H4 (cell line): ENCODE measurements at regions not wholly inside any gene's neighbourhood (a gene's known extent, or its start where the extent isn't known, plus 50 kb on each side); places are given as distances from the start of the nearest gene placed in this dataset.
"Not testable (repeated sequence)": the region's sequence is repeated elsewhere in the genome, so short reads cannot be mapped to it uniquely, and the experiment has no call there.

Experiments used
- DNase-seq: peaks from one replicate; pipeline ENCODE4 v3.0.0-alpha.2; 2015; ENCODE audit warnings: low spot score

DNA sequence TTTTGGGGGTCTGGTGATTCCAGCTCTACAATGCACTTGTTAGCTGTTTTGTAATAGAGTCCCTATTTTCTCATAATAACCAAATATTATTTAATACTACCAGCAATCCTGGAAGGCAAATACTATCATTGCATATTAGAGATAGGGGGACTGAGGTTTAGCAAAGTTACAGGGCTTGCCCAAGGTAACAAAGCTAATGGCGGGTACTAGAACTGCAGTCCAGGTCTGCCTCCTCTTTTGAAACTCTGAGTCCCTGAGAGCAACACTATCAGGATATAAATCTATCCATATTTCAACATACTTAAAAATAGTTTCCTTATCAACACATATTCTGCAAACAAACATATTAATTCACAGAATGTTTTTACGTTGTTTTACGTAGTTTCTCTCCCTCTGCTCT lies 235.5 kb upstream of the ACVR2A start:
- no peak for DNase-seq

DNA sequence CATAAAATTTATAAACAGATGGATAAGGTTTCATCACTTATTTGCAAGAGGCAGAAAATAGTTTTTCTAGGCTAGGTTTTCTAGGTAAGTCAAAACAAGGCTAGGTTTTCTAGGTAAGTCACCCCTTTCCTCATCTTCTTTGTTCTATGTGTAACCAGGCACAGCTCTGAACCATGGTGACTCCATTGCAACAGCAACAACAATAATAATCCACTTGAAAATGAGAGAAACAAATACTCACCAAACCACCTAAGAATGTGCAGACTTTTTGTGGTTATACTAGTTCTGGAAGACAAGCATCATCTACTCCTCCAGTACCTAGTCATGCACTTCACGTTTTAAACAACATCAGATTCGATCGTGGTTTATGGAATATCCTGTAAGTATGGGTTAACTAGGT lies 237.4 kb upstream of the ACVR2A start:
- no peak for DNase-seq

DNA sequence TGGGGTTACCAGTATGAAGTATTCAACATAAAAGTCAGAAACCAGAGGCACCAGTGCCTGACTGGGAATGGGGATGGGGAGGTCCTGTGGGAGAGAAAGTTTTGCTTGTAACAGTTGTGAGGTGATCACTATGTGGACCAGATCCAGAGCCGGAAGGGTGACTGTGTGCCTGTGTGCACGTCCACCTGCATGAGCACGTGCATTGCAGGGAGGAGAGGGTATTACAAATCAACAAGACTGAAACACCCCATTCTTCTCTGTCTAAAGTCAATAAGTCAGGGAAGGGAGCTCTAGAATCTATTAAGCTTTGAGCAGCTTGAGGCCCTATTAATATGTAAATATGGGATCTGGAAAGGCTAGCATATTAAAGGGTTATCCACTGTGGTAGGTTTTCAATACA lies 241.0 kb upstream of the ACVR2A start:
- DNase-seq, result no peak

DNA sequence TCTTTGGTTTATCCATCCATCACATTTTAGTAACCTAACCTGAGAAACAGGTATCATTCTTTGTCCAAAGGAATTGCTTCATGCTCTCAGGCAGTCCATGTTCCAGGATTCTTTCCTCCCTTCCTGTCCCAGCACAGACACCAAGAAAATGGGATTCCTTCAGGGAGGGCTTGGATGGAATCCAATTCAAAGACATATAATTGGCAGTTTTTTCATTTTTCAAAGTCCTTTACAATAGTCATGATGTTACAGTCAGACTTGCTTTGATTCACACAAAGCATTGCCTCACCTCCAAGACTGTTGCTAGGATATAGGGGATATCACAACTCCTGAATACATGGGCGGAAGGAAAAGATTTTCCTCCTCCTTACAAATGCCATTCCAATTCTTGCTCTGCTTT lies 241.4 kb upstream of the ACVR2A start:
- DNase-seq, result no peak

DNA sequence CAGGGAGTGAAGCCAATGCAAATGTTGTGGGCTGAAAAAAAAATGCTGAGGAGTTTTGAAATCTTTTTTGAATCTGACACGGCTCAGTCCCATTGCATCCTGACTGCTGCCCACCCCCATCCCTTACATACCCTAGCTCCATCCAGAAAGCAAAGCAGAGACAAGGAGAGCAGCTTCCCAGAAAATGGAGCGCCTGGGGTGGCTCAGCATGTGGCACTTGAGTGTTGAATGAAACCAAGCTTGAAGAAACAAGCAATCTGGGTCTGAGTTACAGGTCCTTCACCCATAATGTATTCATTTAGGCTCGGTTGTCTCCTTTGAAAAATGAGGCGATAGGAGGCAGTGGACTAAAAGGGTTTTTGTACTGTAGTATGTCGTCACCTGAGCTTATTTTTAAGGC lies 244.2 kb upstream of the ACVR2A start:
- DNase-seq, result no peak

DNA sequence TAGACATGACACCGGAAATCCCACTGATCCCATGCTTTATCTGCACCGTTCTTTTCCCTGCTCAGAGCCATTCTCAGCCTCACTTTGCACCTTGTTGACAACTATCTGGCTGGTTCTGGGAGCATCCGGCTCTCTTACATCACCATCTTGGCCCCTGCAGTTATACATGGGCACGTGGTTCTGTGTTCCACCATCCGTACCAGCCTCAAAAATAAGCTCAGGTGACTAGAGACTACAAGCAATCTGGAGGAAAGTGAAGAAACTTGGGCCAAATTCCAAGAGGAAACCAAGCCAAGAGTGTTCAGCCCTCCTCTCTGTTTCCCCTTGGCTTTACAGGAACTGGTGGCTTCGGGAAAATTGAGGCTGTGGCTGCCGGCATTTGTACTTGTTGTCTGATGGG lies 244.6 kb upstream of the ACVR2A start:
- no peak for DNase-seq

DNA sequence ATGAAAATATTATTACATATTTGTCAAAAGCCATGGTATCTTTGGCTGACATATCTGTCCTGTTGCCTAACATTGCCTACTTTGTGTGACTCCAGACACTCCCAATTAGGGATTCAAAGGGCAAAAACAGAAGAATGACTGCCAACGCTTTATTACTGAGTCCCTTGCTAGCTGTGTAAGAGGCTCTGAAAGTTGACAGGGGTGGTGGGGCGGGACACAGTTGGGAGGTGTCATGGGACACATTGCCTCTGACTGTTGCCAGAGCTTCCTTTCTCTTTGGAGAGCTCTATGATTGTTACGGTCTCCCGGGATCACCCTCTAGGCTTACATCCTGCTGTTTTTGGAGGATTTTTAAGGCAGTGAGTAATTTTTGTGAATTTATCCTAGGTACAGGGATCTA lies 249.6 kb upstream of the ACVR2A start:
- no peak for DNase-seq

DNA sequence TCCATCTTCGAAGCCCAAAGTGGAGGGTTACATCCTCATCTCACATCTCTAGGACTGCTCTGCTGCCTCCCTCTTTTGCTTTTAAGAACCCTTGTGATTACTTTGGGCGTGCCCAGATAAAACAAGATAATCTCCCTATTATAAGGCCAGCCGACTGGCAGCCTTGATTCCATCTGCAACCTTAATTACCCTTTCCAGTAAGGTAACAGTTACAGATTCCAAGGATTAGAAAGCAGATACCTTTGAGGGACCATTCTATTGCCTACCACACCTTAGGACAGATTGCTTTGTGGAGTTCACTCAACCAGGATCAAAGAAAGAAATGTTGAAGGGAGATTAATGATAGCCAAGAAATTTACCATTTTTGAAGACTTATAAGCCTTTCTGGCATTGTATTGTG lies 250.8 kb upstream of the ACVR2A start:
- no peak for DNase-seq

DNA sequence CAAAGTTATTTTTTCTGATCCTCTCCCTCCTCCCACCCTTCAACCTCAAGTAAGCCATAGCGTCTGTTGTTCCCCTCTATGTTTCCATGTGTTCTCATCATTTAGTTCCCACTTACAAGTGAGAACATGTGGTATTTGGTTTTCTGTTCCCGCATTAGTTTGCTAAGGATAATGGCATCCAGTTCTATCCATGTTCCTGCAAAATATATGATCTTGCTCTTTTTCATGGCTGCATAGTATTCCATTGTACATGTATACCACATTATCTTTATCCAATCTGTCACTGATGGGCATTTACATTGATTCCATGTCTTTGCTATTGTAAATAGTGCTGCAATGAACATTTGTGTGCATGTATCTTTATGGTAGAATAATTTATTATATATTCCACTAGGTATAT lies 252.0 kb upstream of the ACVR2A start:
- not testable (repeated sequence) for DNase-seq

DNA sequence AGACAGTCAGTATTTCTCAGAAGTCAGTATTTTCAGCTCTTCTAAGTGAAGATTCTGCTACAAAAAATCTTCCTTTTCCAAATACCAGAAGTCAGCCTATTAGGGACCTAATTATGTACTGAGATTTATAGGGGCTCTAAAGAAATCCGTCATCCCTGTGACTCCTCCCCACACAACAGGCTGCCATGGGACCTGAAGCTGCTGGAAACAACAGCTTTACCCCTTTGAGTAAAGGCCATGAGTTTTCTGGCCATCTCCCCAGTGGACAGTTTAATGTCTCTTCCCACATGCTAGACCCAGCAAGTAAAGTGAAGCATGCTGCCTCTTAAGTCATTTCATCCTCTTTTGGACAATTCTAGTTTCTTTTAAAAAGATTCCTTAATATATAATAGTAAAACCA lies 255.7 kb upstream of the ACVR2A start:
- DNase-seq, result no peak

DNA sequence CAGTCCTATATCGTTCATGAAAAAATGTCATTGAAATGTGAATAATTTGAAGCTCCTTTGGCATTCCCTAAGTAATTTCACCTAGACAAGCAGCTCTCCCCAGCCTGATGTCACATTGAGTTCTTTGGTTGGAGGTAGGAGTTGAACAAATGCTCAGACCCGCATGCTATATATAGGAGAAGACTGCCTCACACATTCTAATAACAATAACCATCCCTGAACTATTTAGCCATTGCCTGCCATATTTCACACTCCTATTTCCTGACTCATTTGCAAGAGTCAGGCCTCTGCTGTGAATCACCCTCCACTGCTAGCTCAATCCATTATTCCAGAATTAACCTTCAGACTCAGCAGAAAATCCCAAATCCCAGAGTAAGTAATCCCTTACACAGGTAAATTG lies 256.6 kb upstream of the ACVR2A start:
- DNase-seq, result no peak

DNA sequence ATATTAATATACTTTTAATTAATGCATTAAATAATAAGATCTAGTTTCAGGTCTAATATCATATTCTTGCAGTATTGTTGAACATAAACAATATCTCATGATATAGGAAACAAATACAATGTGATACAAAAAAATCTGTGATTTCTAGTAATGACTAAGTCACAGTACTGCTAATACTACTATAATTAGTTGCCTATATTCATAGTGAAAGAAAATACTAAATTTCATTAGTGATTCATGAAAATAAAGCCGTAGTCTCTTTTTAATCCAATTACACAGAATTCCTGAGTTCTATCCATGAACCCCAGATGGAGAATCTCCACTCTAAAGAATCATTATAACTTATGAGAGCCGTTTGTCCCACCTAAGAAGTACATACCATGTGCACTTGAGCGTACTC lies 266.3 kb upstream of the ACVR2A start:
- no peak for DNase-seq

DNA sequence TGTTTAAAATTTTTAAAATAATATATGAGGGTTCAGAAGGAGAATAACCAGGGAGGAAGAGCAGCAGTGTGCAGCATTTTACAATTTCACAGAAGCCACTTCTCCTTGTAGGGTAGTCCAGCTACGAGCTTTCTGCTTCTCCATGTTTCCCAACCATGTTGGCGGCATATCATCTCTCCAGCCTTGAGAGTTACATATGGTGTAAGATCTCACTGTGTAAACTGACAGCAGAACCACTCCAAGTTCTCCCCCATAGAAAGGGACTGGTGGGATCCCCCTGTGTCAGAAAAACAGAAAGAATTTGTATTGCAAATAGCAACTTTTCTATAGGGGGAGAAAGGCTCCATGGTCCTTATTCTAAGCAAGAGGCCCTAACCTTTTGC lies 266.8 kb upstream of the ACVR2A start:
- no peak for DNase-seq

DNA sequence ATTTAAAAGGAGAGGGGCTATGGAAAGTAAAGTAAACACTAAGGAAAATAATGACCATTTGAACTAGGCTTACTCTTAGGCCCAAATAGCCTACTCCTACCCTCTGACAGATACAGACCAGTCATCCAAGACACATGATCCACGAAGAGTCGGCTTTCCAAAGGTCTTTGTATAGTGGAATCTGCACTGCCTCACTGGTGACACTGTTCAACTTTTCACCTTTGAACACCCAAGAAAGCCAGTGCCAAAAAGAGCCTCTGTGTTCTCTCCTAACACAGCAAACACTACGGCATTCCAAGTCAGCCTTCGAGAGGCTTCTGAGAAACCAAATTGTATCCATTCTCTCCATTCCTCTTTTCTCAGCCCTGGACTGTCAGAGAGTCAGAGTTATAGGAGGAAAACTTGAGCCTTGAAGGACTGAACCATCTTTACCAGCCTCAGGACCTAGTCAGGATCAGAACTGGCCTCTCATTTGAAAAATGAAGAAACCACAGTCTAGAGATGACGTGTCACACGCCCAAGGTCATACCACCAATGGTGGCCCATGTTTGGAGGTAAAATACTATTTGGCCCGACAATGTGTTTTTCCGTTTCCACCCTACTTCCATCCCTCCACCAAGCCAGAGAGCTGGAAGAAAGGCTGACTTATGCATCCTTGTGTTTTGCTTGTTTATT lies 267.4 kb upstream of the ACVR2A start:
- no peak for DNase-seq

DNA sequence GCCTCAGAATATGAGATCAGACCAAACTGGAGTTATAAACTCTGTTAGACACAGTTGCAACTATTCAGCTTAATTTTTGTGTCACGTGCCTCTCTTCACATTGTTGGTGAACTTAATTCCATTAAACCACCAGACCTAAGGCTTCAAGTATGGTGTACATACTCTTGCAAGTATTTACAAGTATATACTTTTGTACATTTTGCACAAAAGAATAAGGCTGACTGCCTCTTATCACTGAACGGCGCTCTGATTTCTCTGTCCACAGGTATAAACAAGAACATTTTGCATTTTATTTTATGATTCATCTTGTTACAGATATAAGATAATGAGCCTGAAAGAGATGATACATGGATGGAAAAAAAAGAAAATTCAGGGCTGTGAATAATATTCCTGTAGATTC lies 269.7 kb upstream of the ACVR2A start:
- DNase-seq, result no peak

DNA sequence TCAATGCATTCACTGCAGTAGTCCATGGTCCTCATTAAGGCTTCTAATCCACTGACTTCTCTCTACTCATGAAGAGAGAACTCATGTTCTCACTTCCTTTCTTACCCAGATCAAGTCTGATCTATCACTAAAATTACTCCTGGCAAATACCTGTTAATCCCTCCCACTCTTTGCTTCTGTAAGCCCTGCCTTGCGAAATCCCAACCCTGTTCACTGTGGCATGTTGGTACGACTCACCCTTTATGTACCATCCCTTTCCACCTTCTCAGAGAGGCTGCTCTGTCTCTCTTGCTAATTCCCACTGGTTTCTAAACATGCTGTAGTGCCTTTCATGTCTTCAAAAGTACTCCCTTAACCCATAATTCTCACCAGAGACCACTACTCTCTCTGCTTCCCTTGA lies 272.2 kb upstream of the ACVR2A start:
- no peak for DNase-seq

DNA sequence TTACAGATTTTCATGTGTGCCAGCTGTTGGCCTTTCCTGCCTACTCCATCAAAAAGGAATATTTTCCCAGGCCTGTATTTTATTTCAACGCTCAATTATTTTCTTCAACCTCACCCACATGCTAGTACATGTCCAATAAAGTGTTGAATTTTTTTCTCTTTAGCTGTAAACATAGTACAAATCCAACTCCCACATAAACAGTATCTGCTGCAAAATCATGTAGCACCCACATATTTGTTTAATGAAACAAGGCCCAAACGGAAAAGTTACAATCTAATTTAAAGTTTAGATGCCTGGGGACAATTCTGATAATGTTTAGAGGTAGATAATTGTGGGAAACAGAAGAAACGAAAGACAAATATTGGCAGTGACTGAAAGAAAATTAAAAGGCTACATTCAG lies 275.4 kb upstream of the ACVR2A start:
- DNase-seq, result no peak

DNA sequence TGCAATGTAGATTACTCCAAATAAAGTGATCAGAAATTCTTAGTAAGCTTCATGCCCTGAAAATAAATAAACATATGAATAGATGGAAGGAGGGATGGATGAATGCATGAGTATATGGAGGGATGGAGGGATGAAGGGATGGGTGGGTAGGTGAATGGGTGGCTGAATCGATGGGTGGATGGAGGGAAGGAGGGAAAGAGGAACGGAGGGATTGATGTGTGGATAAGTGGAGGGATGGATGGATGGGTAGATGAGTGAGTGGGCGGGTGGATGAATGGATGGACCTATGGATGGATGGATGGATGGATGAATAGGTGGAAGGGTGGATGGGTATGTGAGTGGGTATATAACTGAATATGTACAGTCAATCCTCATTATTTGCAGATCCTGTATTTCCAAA lies 276.7 kb upstream of the ACVR2A start:
- DNase-seq, result no peak

DNA sequence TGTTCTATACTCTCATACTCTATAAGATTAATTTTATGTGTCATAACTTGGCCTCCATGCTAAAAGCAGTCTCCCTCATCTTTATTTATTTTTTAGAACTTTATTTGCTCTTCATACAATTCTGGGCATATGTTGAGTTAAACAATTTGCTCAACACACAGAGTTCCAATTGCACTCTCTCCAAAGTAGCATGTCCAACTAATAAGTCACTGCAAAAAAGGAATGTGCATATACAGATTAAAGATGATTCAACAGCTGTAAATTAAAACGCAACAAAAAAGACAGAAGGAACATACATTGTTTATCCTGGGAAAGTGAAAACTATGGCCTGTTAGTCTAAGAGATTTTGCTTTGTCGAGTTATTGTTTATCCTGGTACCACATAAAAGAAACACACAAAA lies 277.7 kb upstream of the ACVR2A start:
- no peak for DNase-seq

DNA sequence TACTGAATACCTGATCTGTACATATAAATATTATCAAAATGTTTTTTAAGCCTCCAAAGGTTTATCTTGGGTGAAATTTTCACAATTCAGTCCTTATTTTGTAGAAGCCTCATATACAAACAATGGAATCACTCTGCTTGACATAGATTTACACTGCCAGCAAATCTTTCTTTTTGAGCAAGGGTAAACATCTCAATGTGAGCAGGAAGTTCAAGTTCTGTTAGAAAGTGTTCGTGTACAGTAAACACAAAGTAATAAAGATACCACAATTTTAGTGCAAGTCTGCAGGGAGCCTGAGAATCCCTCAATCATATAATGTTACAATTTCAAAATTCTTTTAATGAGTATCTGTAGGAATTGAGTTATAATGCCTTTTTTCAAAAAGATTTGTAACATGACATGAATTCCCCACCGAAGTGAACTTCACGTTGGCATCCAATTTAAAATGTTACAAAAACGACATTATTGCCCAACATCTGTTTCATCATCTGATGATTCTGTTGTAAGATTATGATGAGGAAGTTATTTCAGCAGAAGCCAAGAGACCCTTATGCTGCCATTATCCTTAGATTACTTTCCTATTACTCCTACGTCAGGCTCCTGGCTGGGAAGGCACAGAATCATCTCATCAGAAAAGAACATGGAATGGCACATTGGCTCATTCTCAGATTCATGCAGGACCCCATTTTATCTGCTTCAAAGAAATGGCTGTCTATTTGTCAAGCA lies 283.9 kb upstream of the ACVR2A start:
- no peak for DNase-seq

DNA sequence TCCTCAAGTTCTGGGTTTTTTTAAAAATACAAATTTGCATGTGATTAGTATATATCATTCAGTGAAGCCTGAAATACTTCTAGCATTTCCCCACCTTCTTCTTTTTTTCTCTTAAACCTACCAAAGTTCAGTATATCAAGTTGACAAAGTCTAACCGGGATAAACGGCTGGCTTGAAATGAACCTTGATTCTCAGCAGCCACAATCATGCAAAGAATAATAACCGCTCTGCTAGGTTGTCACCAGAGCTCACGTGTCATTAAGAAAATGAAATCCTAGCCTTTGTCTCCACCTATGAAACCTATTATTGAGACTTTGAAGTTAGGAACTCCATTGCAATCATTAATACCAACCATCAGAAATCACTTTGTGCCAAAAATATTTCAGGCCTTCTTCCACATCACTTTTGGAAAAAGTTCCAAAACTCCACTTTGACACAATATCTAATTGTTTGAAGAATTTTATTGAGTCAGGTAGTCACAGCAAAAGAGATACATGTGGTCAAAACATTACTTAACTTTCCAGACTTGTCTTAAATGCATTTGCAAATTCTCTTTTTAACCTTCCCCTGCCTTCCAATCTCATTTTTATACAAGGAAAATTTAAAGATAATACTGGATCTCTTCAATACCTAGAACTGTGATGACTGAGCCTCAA lies 285.6 kb upstream of the ACVR2A start:
- no peak for DNase-seq

DNA sequence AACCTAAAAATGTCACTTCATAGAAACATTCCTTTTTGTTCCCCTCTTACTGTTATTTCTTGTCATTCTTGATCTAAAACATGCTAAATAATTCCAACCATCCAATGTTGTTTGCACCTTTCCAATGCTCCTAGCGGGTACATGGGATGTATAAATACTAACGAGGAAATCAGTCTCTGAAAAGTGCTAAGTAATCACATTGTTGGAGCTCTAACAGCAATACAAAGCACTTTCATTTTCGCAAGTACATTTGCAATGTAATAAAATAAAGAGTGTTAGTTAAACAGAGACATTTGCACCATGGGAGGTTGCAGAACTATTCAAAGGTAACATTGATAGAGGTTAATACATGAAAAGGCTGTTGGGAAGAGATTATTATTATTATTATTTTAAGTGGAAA lies 286.2 kb upstream of the ACVR2A start:
- no peak for DNase-seq

DNA sequence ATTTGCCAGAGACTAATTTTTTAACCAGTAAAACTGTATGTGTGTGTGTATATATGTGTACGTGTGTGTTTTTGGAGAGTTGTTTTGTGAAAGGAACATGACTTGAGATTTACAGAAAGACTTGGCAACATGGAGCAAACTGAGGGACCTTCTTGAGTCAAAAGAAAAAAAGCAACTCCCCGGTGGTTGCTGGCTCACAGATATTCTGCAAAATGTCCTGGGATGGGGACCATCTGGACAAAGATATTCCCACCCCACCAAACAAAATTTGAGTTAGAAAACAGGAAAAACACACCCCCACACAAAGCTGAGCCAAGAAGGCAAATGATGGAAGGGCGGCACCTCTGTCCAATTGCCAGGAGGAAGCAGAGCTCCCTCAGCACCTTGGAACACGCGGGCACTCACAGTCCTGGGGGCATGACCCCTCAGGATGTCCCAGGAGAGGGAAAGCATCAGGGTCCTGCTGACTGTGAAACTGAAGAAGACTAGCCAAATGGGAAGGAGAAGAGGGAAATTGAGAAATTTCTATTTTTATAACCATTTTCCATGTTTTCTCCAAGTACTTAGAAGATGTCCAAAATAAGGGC lies 290.2 kb upstream of the ACVR2A start:
- DNase-seq, result no peak
